Glomerular visceral epithelial cell (primary cell): ENCODE measurements at regions not wholly inside any gene's neighbourhood (a gene's known extent, or its start where the extent isn't known, plus 50 kb on each side); places are given as distances from the start of the nearest gene placed in this dataset.
A peak's percentile ranks its signal among the peaks of the same experiment; 100 is the strongest.
"Not testable (repeated sequence)": the region's sequence is repeated elsewhere in the genome, so short reads cannot be mapped to it uniquely, and the experiment has no call there.

ENCODE experiments used
- DNase-seq: peaks from one replicate; pipeline ENCODE4 v3.0.0-alpha.2; 2016; ENCODE audit errors: extremely low spot score

- DNase-seq = no peak
Measured at GRCh38 chr5:56659971-56660370, 155.4 kb upstream of the MAP3K1 start.

- no peak for DNase-seq
Measured at GRCh38 chr5:56658972-56659371, 156.4 kb upstream of the MAP3K1 start.

- DNase-seq = no peak
Measured at GRCh38 chr5:56656846-56657726, 158.3 kb upstream of the MAP3K1 start.

GRCh38 chr5:56651893-56652292, 163.5 kb upstream of the MAP3K1 start:
- no peak for DNase-seq

GRCh38 chr5:56650386-56650785, 165.0 kb upstream of the MAP3K1 start:
- DNase-seq = no peak

GRCh38 chr5:56649569-56649968, 165.8 kb upstream of the MAP3K1 start:
- no peak for DNase-seq

- no peak for DNase-seq
Measured at GRCh38 chr5:56648460-56649034, 166.8 kb upstream of the MAP3K1 start.

- DNase-seq = no peak
Measured at GRCh38 chr5:56647099-56647850, 168.1 kb upstream of the MAP3K1 start.

- DNase-seq = no peak
Measured at GRCh38 chr5:56641635-56642260, 173.6 kb upstream of the MAP3K1 start.

- DNase-seq = no peak
Measured at GRCh38 chr5:56640763-56641406, 174.5 kb upstream of the MAP3K1 start.

GRCh38 chr5:56639476-56639875, 175.9 kb upstream of the MAP3K1 start:
- DNase-seq = no peak

GRCh38 chr5:56638768-56639238, 176.5 kb upstream of the MAP3K1 start:
- no peak for DNase-seq

GRCh38 chr5:56638061-56638621, 177.2 kb upstream of the MAP3K1 start:
- peak; percentile 38 for DNase-seq

GRCh38 chr5:56637321-56637920, 177.9 kb upstream of the MAP3K1 start:
- DNase-seq = peak; percentile 29

GRCh38 chr5:56633950-56634349, 181.4 kb upstream of the MAP3K1 start:
- DNase-seq = no peak

GRCh38 chr5:56632939-56633338, 182.4 kb upstream of the MAP3K1 start:
- DNase-seq = no peak

- DNase-seq = no peak
Measured at GRCh38 chr5:56632199-56632598, 183.2 kb upstream of the MAP3K1 start.

- no peak for DNase-seq
Measured at GRCh38 chr5:56631719-56632118, 183.6 kb upstream of the MAP3K1 start.

GRCh38 chr5:56628616-56629015, 186.7 kb upstream of the MAP3K1 start:
- not testable (repeated sequence) for DNase-seq

- DNase-seq = peak; percentile 60
Measured at GRCh38 chr5:56625541-56625940, 189.8 kb upstream of the MAP3K1 start.

- DNase-seq = no peak
Measured at GRCh38 chr5:56624751-56625150, 190.6 kb upstream of the MAP3K1 start.
